Keratinocyte (primary cell): ENCODE measurements at regions not wholly inside any gene's neighbourhood (a gene's known extent, or its start where the extent isn't known, plus 50 kb on each side); places are given as distances from the start of the nearest gene placed in this dataset.

ENCODE experiments used
- DNase-seq: peaks from one replicate; pipeline ENCODE4 v3.0.0-alpha.2; 2011; ENCODE audit warnings: low read depth, missing footprints, low spot score
- FAIRE-seq: peaks from 2 replicates; lab custom pipeline; 2011; peaks lifted over from hg19 to GRCh38; lab: Jason Lieb, UNC
- H2AFZ ChIP-seq: 2 replicates; pipeline ENCODE4 v1.6.0; 2012; ENCODE audit warnings: low read length, control low read depth, inconsistent platforms; ENCODE audit not compliant: control insufficient read depth
- H3K27ac ChIP-seq: 2 replicates; pipeline ENCODE4 v1.5.1; 2011; ENCODE audit warnings: low read length; ENCODE audit not compliant: control insufficient read depth, insufficient read depth
- H3K27me3 ChIP-seq: 3 replicates; pipeline ENCODE4 v1.6.0; 2011; ENCODE audit warnings: low read length; ENCODE audit not compliant: control insufficient read depth, insufficient read depth; ENCODE audit errors: extremely low read depth
- H3K36me3 ChIP-seq, 2 experiments: 2 replicates in 1 of 2; 3 replicates in 1 of 2; pipeline ENCODE4 v1.5.1; 2011; ENCODE audit warnings: low read length in 2 of 2, mild to moderate bottlenecking in 1 of 2; ENCODE audit not compliant: control insufficient read depth in 2 of 2, insufficient read depth in 2 of 2; ENCODE audit errors: extremely low read depth in 1 of 2
- H3K4me1 ChIP-seq: 3 replicates; pipeline ENCODE4 v1.5.1; 2011; ENCODE audit warnings: low read length; ENCODE audit not compliant: control insufficient read depth, insufficient read depth; ENCODE audit errors: extremely low read depth
- H3K4me2 ChIP-seq: 3 replicates; pipeline ENCODE4 v1.6.0; 2011; ENCODE audit warnings: low read depth, low read length; ENCODE audit not compliant: control insufficient read depth, insufficient read depth; ENCODE audit errors: extremely low read depth
- H3K4me3 ChIP-seq, 3 experiments: fragments of 200-600 bp in 1 of 3; sonication (generic) in 1 of 3; 2 replicates in 2 of 3; 3 replicates in 1 of 3; pipeline ENCODE4 v1.5.1; 2011 to 2016; ENCODE audit warnings: low read length in 3 of 3, mild to moderate bottlenecking in 3 of 3, control low read depth in 2 of 3, inconsistent platforms in 1 of 3, low read depth in 1 of 3, mixed read lengths in 1 of 3, mixed run types in 1 of 3, moderate library complexity in 1 of 3; ENCODE audit not compliant: control insufficient read depth in 2 of 3, insufficient read depth in 2 of 3; ENCODE audit errors: extremely low read depth in 1 of 3
- H3K79me2 ChIP-seq: 2 replicates; pipeline ENCODE4 v1.6.0; 2012; ENCODE audit warnings: low read length; ENCODE audit not compliant: control insufficient read depth, insufficient read depth
- H3K9ac ChIP-seq: 3 replicates; pipeline ENCODE4 v1.6.0; 2011; ENCODE audit warnings: low read length; ENCODE audit not compliant: control insufficient read depth, insufficient read depth; ENCODE audit errors: extremely low read depth
- H3K9me1 ChIP-seq: 3 replicates; pipeline ENCODE4 v1.6.0; 2011; ENCODE audit warnings: low read length; ENCODE audit not compliant: control insufficient read depth, insufficient read depth; ENCODE audit errors: extremely low read depth
- H3K9me3 ChIP-seq: 2 replicates; pipeline ENCODE4 v1.5.1; 2012; ENCODE audit warnings: low read depth, low read length; ENCODE audit not compliant: control insufficient read depth
- H4K20me1 ChIP-seq: 3 replicates; pipeline ENCODE4 v1.6.0; 2011; ENCODE audit warnings: low read length; ENCODE audit not compliant: control insufficient read depth, insufficient read depth; ENCODE audit errors: extremely low read depth
- EZH2 ChIP-seq: IDR thresholded peaks from one replicate; pipeline ENCODE4 v1.6.1; 2012; ENCODE audit warnings: inconsistent platforms, mild to moderate bottlenecking, low read length, moderate library complexity
- dilution Hi-C: fragments of 300-500 bp; cut with MboI; formaldehyde crosslinking; loops from one replicate; pipeline ENCODE4 v1.7.0; 2020; ENCODE audit warnings: low sequenced_read_pairs; ENCODE audit not compliant: extremely low pct_ligation_motif_present
- TF ChIP-seq, protein P1 (sequence below), 3 experiments: IDR thresholded peaks in 1 of 3; conservative IDR thresholded peaks in 1 of 3; optimal IDR thresholded peaks in 1 of 3; 2 replicates in 2 of 3; 3 replicates in 1 of 3; pipeline versions ENCODE3 to v1.5.1; 2011; ENCODE audit warnings: low read length in 3 of 3, mild to moderate bottlenecking in 3 of 3, moderate library complexity in 2 of 3, control low read depth in 1 of 3, inconsistent platforms in 1 of 3; ENCODE audit not compliant: insufficient read depth in 2 of 3; ENCODE audit errors: extremely low read depth in 1 of 3

DNA sequence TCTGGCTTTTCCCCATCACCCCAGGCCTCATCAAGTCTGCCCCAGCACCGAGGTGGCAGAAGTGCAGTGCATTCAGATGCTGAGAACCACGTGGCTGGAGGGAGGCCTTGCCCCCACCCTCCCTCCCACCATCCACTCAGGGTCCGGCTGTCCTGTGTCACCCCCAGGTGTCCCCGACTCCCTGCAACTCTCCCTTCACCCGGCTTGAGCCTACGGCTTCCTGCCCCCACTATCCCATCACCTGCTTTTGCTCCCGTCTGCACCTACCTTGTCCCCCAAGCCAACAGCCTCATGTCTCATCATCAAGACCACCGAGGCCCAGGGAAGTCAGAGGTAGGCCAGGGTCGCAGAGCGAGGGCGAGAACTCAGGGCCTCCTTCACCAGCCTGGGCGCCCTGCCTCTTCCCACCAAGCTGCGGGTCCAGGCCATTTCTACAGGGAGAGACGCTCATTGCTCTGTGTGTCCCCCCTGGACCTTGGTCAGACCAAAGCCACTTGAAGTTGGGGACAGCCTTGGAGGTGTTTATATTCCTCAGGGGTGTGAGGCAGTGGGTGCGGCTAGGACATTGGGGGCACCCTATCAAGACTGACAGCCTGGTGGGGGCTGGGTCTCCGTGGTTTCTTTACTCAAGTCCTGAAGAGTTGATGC, 66.2 kb upstream of the CCND1 start:
- Histone ChIP-seq H3K4me3 (no peak overlapping the region), H3K27me3 (peaks cover 26% of the 10 kb centered on the region), H2AFZ (no peak overlapping the region), H4K20me1 (no peaks in the 10 kb centered on the region), H3K4me2 (no peak overlapping the region), H3K9ac (no peak overlapping the region), H3K9me1 (no peaks in the 10 kb centered on the region), H3K27ac (no peak overlapping the region), H3K36me3 (no peaks in the 10 kb centered on the region), H3K9me3 (no peaks in the 10 kb centered on the region), H3K4me1 (no peaks in the 10 kb centered on the region), H3K79me2 (no peaks in the 10 kb centered on the region)
- DNase-seq: no peak
- no peak for TF ChIP-seq EZH2
- TF ChIP-seq, protein P1, sequence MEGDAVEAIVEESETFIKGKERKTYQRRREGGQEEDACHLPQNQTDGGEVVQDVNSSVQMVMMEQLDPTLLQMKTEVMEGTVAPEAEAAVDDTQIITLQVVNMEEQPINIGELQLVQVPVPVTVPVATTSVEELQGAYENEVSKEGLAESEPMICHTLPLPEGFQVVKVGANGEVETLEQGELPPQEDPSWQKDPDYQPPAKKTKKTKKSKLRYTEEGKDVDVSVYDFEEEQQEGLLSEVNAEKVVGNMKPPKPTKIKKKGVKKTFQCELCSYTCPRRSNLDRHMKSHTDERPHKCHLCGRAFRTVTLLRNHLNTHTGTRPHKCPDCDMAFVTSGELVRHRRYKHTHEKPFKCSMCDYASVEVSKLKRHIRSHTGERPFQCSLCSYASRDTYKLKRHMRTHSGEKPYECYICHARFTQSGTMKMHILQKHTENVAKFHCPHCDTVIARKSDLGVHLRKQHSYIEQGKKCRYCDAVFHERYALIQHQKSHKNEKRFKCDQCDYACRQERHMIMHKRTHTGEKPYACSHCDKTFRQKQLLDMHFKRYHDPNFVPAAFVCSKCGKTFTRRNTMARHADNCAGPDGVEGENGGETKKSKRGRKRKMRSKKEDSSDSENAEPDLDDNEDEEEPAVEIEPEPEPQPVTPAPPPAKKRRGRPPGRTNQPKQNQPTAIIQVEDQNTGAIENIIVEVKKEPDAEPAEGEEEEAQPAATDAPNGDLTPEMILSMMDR (optimal IDR thresholded peaks at IDR 0.05 in 1 of 3, IDR thresholded peaks at IDR 0.05 in 1 of 3, conservative IDR thresholded peaks at IDR 0.05 in 1 of 3; ENCODE audit: extremely low read depth in 1 of 3, insufficient read depth in 2 of 3, low read length in 3 of 3): no peak
- FAIRE-seq: no peak
- dilution Hi-C loops: no loop called here

DNA sequence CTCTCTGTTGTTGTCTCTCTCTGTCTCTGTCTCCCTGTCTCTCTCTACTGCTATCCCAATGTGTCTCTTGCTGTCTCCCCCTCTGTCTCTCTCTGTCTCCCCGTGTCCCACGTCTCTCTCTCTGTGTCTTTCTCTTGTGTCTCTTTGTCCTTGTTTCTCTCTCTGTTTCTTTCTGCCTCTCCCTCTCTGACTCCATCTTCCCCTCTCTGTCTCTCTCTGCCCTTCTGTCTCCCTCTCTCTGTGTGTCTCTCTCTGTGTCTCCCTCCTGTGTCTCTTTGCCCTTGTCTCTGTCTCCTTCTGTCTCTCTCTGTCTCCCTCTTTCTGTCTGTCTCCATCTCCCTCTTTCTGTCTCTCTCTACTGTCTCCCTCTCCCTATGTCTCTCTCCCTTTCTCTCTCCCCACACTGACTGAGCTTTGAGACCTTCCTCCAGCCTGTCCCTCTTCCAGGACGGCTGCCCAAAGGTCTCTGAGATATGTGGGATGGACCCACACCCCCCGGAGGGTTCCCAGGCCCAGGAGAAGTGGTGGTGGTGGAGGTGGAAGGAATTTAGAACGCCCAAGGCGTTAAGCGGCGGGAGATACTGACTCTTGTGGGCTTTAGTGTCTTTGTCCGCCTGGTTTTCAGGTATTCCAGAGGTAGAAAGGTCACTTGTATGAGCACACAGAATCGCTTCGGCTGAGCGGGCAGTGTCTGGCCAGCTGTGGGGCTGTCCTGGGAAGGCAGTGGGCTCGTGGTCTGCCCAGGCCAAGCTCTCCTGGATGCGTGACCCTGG, 65.5 kb upstream of the CCND1 start:
- FAIRE-seq (no peak), DNase-seq (no peak)
- Histone ChIP-seq H3K27me3 (peaks cover 20% of the 10 kb centered on the region), H3K9ac (no peak overlapping the region), H3K4me2 (no peak overlapping the region), H3K79me2 (no peaks in the 10 kb centered on the region), H3K36me3 (no peaks in the 10 kb centered on the region), H3K9me1 (no peaks in the 10 kb centered on the region), H2AFZ (no peak overlapping the region), H3K27ac (no peak overlapping the region), H4K20me1 (no peaks in the 10 kb centered on the region), H3K9me3 (no peaks in the 10 kb centered on the region), H3K4me3 (no peak overlapping the region), H3K4me1 (no peaks in the 10 kb centered on the region)
- dilution Hi-C loops: no loop called here
- TF ChIP-seq, protein P1 (optimal IDR thresholded peaks at IDR 0.05 in 1 of 3, IDR thresholded peaks at IDR 0.05 in 1 of 3, conservative IDR thresholded peaks at IDR 0.05 in 1 of 3; ENCODE audit: extremely low read depth in 1 of 3, insufficient read depth in 2 of 3, low read length in 3 of 3): no peak
- TF ChIP-seq EZH2: no peak
